GM06990 (cell line): ENCODE measurements at regions not wholly inside any gene's neighbourhood (a gene's known extent, or its start where the extent isn't known, plus 50 kb on each side); places are given as distances from the start of the nearest gene placed in this dataset.

Experiments used
- DNase-seq: peaks from one replicate; pipeline ENCODE4 v3.0.0-alpha.2; 2011; ENCODE audit not compliant: insufficient read length; ENCODE audit errors: extremely low read depth
- H3K27me3 ChIP-seq: replicated peaks from 2 replicates; pipeline ENCODE4 v1.6.0; 2011; ENCODE audit warnings: low read length; ENCODE audit not compliant: control insufficient read depth, insufficient read depth
- H3K36me3 ChIP-seq: 2 replicates; pipeline ENCODE4 v1.5.1; 2011; ENCODE audit warnings: low read length; ENCODE audit not compliant: control insufficient read depth, insufficient read depth
- H3K4me3 ChIP-seq: replicated peaks from 2 replicates; pipeline ENCODE4 v1.5.1; 2011; ENCODE audit warnings: low read depth, mild to moderate bottlenecking, control low read depth, low read length
- TF ChIP-seq, protein P1 (sequence below): IDR thresholded peaks from 2 replicates; pipeline ENCODE4 v1.5.1; 2011; ENCODE audit warnings: low read length, control low read depth, mild to moderate bottlenecking, inconsistent platforms; ENCODE audit not compliant: insufficient read depth, poor library complexity, severe bottlenecking

DNA sequence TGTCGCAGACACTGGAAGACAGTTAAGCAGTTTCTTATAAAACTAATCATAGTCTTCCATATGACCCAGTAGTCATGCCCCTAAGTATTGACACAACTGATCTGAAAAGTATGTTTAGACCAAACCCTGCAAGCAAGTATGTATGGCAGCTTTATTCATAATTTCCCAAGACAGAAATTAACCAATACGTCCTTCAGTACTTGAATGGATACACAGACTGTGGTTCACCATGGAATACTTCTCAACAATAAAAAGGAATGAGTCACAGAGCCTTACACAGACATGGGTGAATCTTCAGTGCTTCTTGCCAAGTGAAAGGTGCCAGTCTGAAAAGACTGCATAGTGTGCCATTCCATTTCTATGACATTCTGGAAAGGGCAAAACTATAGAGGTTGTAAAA lies 50.2 kb upstream of the AKR1E2 start:
- Histone ChIP-seq H3K4me3 (no peak overlapping the region), H3K27me3 (no peaks in the 10 kb centered on the region), H3K36me3 (no peaks in the 10 kb centered on the region)
- TF ChIP-seq, protein P1, sequence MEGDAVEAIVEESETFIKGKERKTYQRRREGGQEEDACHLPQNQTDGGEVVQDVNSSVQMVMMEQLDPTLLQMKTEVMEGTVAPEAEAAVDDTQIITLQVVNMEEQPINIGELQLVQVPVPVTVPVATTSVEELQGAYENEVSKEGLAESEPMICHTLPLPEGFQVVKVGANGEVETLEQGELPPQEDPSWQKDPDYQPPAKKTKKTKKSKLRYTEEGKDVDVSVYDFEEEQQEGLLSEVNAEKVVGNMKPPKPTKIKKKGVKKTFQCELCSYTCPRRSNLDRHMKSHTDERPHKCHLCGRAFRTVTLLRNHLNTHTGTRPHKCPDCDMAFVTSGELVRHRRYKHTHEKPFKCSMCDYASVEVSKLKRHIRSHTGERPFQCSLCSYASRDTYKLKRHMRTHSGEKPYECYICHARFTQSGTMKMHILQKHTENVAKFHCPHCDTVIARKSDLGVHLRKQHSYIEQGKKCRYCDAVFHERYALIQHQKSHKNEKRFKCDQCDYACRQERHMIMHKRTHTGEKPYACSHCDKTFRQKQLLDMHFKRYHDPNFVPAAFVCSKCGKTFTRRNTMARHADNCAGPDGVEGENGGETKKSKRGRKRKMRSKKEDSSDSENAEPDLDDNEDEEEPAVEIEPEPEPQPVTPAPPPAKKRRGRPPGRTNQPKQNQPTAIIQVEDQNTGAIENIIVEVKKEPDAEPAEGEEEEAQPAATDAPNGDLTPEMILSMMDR, result no peak
- DNase-seq, result no peak

DNA sequence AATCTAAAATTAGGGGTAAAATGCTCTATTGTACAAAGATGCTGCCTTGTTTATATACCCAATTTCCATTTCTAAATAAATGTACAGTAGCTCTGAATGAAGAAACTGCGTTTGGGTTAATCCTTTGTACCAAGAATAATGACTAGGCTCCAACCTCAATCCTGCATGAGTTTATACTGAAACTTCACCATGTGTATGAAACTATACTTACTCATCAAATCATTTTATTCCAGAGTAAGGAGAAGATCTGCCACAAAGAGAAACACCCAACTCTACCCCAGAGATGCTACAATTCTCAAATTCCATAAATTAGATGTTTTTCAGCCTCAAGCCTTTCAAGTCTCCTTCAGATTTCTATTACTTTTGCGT lies 53.8 kb upstream of the AKR1E2 start:
- no peak for DNase-seq
- Histone ChIP-seq H3K27me3 (no peaks in the 10 kb centered on the region), H3K4me3 (no peak overlapping the region), H3K36me3 (no peaks in the 10 kb centered on the region)
- TF ChIP-seq, protein P1, result no peak

DNA sequence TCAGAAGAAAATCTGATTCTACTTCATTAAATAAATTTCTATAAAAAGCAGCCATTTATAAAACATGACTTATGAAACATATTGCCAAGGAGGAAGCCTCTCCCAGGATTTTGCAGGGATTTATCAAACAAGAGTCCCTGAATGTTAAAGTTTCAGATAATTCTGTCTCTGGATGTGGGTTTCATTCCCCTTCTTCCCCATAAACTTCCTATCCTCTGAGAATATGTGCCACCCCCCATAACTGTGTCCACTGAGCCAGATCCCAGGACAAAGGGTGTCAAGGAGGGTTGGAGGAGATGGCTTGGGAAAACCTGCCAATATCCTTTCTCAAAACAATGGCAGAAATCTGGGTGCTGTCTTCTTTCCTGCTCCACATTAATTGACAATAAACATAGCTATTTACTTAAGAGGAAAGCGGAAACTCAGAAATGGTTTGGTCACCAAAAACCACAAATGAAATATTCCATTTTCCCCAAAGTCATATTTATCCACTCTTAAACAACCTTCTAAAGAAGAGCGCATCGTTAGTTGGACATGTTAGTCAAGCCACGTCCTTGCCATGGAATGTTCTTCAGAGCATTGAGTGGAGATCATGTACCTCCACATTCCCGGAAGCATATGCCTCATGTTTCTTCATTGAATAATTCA lies 54.3 kb upstream of the AKR1E2 start:
- TF ChIP-seq, protein P1, result no peak
- Histone ChIP-seq H3K4me3 (no peak overlapping the region), H3K27me3 (no peaks in the 10 kb centered on the region), H3K36me3 (no peaks in the 10 kb centered on the region)
- no peak for DNase-seq

DNA sequence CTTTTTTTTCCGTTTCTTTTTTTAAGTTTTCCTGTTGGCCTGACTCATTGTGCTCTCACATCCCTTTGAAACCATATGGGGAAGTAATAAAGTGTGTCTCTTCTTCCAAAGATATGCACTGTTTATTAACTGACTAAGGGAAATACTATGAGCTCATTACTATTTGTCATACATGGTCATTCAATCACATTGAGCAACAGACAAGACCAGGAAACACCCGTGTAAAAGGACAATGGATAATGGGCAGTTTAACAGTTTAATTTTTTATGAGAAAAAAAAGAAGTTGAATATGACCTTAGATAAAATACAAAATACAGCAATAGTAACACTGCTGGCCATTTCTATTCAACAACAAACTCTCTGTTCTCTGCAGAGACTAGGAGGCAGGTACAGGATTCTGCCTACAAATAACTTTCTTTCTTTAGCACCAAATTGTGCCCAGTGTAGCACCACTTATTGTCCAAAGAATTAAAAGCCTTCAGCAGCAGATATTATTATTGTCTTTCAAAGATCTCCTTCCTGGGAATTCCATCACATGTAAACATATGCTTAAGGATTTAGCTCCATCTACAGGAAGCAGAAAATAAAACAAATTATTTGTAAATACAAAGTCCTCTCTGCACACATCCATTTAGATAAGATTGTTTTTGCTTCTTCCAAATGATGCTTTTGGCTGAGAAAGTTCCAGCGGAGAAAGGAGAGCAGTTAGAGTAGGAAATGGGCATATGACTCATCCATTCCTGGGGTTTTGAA lies 55.0 kb upstream of the AKR1E2 start:
- Histone ChIP-seq H3K27me3 (no peaks in the 10 kb centered on the region), H3K36me3 (no peaks in the 10 kb centered on the region), H3K4me3 (no peak overlapping the region)
- DNase-seq, result no peak
- TF ChIP-seq, protein P1, result peak; percentile 9

DNA sequence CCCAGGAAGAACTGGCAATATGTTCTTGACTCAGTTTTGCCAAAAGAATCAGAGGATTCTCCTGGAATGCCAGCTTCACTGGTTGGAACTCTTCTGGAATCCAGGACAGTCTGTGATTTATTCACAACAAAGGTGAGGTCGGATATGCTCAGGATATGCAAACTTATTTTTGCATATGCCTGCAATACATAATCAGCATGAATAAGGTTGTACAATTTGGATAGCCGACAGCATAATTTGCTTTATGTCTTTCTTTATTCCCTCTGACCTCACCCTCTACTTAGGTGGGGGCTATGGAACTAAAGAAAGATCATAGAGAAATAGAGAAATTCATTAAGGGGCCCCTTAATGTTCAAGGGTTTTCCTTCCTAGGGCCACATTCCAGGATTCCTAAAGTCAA lies 57.6 kb upstream of the AKR1E2 start:
- no peak overlapping the region for H3K4me3 ChIP-seq
- H3K27me3 ChIP-seq, result no peaks in the 10 kb centered on the region
- TF ChIP-seq, protein P1, result no peak
- DNase-seq, result no peak
- H3K36me3 ChIP-seq, result no peaks in the 10 kb centered on the region
